ENCODE measurements at regions not wholly inside any gene's neighbourhood (a gene's known extent, or its start where the extent isn't known, plus 50 kb on each side); places are given as distances from the start of the nearest gene placed in this dataset.

DNA sequence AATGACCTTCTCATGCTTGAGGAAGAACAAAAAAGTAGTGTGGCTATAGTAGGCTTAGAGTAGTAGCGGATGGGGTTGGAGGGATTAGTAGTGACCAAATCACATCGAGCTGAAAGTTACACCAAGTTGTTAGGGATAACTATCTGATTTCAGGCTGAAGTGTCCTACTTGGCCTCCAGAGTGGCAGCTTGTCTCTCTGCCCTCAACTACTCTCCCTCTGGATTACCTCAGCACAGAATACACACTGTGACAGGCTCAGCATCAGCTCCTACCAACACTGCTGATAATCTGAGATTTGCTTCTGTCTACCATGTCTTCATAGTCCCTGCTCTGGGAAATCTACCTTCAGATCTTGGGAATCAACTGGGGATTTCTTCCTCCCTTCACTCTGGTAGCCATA is 714.6 kb upstream of the GRAMD2B start:
- BruUV-seq (replicated peaks), result no TSS peak
- Histone ChIP-seq H4K20me1 (ENCODE audit: low read length) (no peaks in the 10 kb centered on the region), H3K4me2 (ENCODE audit: low read length) (no peak overlapping the region), H3K9ac (ENCODE audit: low read length) (no peak overlapping the region), H3K9me2 (replicated peaks; ENCODE audit: low read length) (no peaks in the 10 kb centered on the region), H3K36me3 (ENCODE audit: low read depth, low read length) (no peaks in the 10 kb centered on the region), H3K9me3 (ENCODE audit: low read length) (no peaks in the 10 kb centered on the region), H2AFZ (ENCODE audit: low read length) (no peak overlapping the region), H3K27me3 (ENCODE audit: low read length) (no peaks in the 10 kb centered on the region), H3K4me1 (ENCODE audit: insufficient read depth, low read length) (no peaks in the 10 kb centered on the region), H3K79me2 (ENCODE audit: low read length) (no peaks in the 10 kb centered on the region), H3F3A (ENCODE audit: low read length, unreplicated experiment) (no peaks in the 10 kb centered on the region), H3K4me3 (ENCODE audit: low read length) (no peak overlapping the region), H3K27ac (ENCODE audit: low read length) (no peak overlapping the region)
- DNase-seq (no peak), ATAC-seq (no peak)
- ChIA-PET POLR2A (ENCODE audit: unreplicated experiment) (no interaction called here), CTCF (no interaction called here)
- intact Hi-C loops (cut with micrococcal nuclease), result no loop called here
- TF ChIP-seq EZH2phosphoT487 (IDR thresholded peaks at IDR 0.05; ENCODE audit: borderline replicate concordance, low read length), result no peak

DNA sequence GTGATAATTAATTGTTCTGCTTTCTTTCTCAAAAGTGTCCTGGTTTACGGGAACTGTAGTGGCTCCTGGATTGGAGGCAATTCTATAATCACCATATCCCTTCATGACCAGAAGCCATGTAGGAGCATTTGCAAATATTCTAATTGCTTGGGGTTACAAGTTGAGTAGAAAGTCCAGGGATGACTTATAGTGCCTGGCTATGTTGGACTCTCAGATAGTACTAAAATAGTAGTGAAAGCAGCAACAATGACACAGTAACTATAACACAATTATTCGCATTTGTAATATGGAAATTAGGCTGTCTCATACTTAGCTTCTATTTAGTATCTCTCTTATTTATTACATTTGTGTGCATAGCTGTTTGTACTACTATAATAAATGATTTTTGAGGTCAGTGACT is 712.5 kb upstream of the GRAMD2B start:
- Histone ChIP-seq H3K4me1 (ENCODE audit: insufficient read depth, low read length) (no peaks in the 10 kb centered on the region), H3K27ac (ENCODE audit: low read length) (no peak overlapping the region), H3K9ac (ENCODE audit: low read length) (no peak overlapping the region), H3K36me3 (ENCODE audit: low read depth, low read length) (no peaks in the 10 kb centered on the region), H3F3A (ENCODE audit: low read length, unreplicated experiment) (no peaks in the 10 kb centered on the region), H4K20me1 (ENCODE audit: low read length) (no peaks in the 10 kb centered on the region), H3K9me3 (ENCODE audit: low read length) (no peaks in the 10 kb centered on the region), H3K79me2 (ENCODE audit: low read length) (no peaks in the 10 kb centered on the region), H3K4me2 (ENCODE audit: low read length) (no peak overlapping the region), H3K9me2 (replicated peaks; ENCODE audit: low read length) (no peaks in the 10 kb centered on the region), H3K4me3 (ENCODE audit: low read length) (no peak overlapping the region), H3K27me3 (ENCODE audit: low read length) (no peaks in the 10 kb centered on the region), H2AFZ (ENCODE audit: low read length) (no peak overlapping the region)
- DNase-seq (no peak), ATAC-seq (no peak)
- POLR2A ChIA-PET (ENCODE audit: unreplicated experiment), result no interaction called here
- intact Hi-C loops (cut with micrococcal nuclease), result no loop called here
- BruUV-seq (replicated peaks), result no TSS peak
- CTCF ChIA-PET, result no interaction called here
- TF ChIP-seq EZH2phosphoT487 (IDR thresholded peaks at IDR 0.05; ENCODE audit: borderline replicate concordance, low read length) (no peak), CTCF (conservative IDR thresholded peaks at IDR 0.05; ENCODE audit: low read depth, low read length) (no peak), EZH2 (IDR thresholded peaks at IDR 0.05; ENCODE audit: low read length, unreplicated experiment) (no peak)

DNA sequence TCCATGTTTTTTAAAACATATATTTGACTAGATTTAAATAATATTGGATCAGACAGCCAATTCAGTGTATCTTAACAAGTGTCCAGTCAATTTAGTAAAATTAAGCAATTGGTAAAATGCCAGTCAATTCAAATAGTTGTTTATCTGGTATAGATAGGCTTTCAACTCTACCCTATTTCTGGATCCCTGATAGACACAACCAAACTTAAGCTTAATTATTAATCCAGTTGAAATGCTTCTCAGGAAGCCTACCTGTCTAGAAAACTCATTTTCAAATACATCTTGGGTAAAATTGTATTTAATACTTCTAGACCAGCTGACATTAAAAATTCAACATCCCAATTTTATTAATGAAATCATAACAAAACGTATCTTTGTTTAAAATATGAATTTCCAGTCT is 710.8 kb upstream of the GRAMD2B start:
- Histone ChIP-seq H4K20me1 (ENCODE audit: low read length) (no peaks in the 10 kb centered on the region), H3K4me3 (ENCODE audit: low read length) (no peak overlapping the region), H3K9me3 (ENCODE audit: low read length) (no peaks in the 10 kb centered on the region), H3K9ac (ENCODE audit: low read length) (no peak overlapping the region), H3F3A (ENCODE audit: low read length, unreplicated experiment) (no peaks in the 10 kb centered on the region), H3K4me2 (ENCODE audit: low read length) (no peak overlapping the region), H3K36me3 (ENCODE audit: low read depth, low read length) (no peaks in the 10 kb centered on the region), H3K4me1 (ENCODE audit: insufficient read depth, low read length) (no peaks in the 10 kb centered on the region; the same call in 1 of the 2 replicates), H3K9me2 (replicated peaks; ENCODE audit: low read length) (no peaks in the 10 kb centered on the region), H3K79me2 (ENCODE audit: low read length) (no peaks in the 10 kb centered on the region), H3K27ac (ENCODE audit: low read length) (no peak overlapping the region), H2AFZ (ENCODE audit: low read length) (no peak overlapping the region), H3K27me3 (ENCODE audit: low read length) (no peaks in the 10 kb centered on the region)
- BruUV-seq (replicated peaks), result no TSS peak
- intact Hi-C loops (cut with micrococcal nuclease), result no loop called here
- DNase-seq, result no peak
- no peak for ATAC-seq
- CTCF ChIA-PET, result no interaction called here
- POLR2A ChIA-PET (ENCODE audit: unreplicated experiment), result no interaction called here
- TF ChIP-seq CTCF (conservative IDR thresholded peaks at IDR 0.05; ENCODE audit: low read depth, low read length) (no peak), EZH2 (IDR thresholded peaks at IDR 0.05; ENCODE audit: low read length, unreplicated experiment) (no peak), EZH2phosphoT487 (IDR thresholded peaks at IDR 0.05; ENCODE audit: borderline replicate concordance, low read length) (no peak)
